HCT116 (cell line): ENCODE measurements at regions not wholly inside any gene's neighbourhood (a gene's known extent, or its start where the extent isn't known, plus 50 kb on each side); places are given as distances from the start of the nearest gene placed in this dataset.

Experiments
- ATAC-seq: fragments of 200-7000 bp; cut with Tn5 transposase; 2 replicates; pipeline ENCODE4 v1.9.1; 2020; ENCODE audit warnings: mild to moderate bottlenecking, moderate library complexity
- BruUV-seq: library from RNA; stranded (reverse); fragments of 400-500 nt; replicated peaks from 2 replicates; lab custom pipeline; 2021; lab: Mats Ljungman, UMichigan
- CTCF ChIA-PET: fragments of 300-600 bp; sonication (Branson Sonifier 250); formaldehyde crosslinking; loops from one replicate; lab custom pipeline; 2021; ENCODE audit warnings: antibody characterized with exemption; lab: Charles Lee
- POLR2A ChIA-PET: fragments of 300-600, 350-600 bp; sonication (Branson Sonifier 250); formaldehyde crosslinking; loops from one replicate; lab custom pipeline; 2021; ENCODE audit warnings: antibody characterized with exemption; lab: Charles Lee
- RAD21 ChIA-PET, 2 experiments: fragments of 300-600 bp; sonication (Branson Sonifier 250); formaldehyde crosslinking; loops; one replicate each; lab custom pipeline; 2023; ENCODE audit warnings: low total read pairs in 2 of 2; ENCODE audit not compliant: uncharacterized antibody in 2 of 2, unreplicated experiment in 2 of 2, low non-redundant PET in 1 of 2; lab: Charles Lee
- DNase-seq: peaks from one replicate; pipeline ENCODE4 v3.0.0-alpha.2; 2010; ENCODE audit warnings: low read depth, low spot score
- H2AFZ ChIP-seq: fragments of 200-600 bp; shearing (Covaris generic), sonication (generic); 2 replicates; pipeline ENCODE4 v1.6.1; 2017; ENCODE audit warnings: low read depth, mixed run types, mixed read lengths, antibody characterized with exemption, low read length; ENCODE audit not compliant: poor library complexity, severe bottlenecking
- H3K27ac ChIP-seq: 2 replicates; pipeline ENCODE4 v1.5.1; 2012; ENCODE audit warnings: low read depth, low read length
- H3K27me3 ChIP-seq: fragments of 200-600 bp; sonication (generic); 2 replicates; pipeline ENCODE4 v1.6.1; 2016; ENCODE audit warnings: mixed run types, low read length, mixed read lengths; ENCODE audit not compliant: insufficient read depth
- H3K36me3 ChIP-seq, 2 experiments: fragments of 200-500 bp in 1 of 2; fragments of 200-600 bp in 1 of 2; sonication (Bioruptor generic) in 1 of 2; sonication (generic) in 1 of 2; 2 replicates each; pipeline versions ENCODE4 v1.5.1 to v1.6.1; 2014 to 2016; ENCODE audit warnings: low read length in 2 of 2, inconsistent platforms in 1 of 2, mixed read lengths in 1 of 2, mixed run types in 1 of 2; ENCODE audit not compliant: insufficient read depth in 2 of 2, control insufficient read depth in 1 of 2
- H3K4me1 ChIP-seq, 2 experiments: fragments of 200-600 bp in 1 of 2; sonication (generic) in 1 of 2; 2 replicates each; pipeline versions ENCODE4 v1.5.1 to v1.6.1; 2012 to 2017; ENCODE audit warnings: low read length in 2 of 2, inconsistent platforms in 1 of 2, mild to moderate bottlenecking in 1 of 2, mixed read lengths in 1 of 2, mixed run types in 1 of 2, moderate library complexity in 1 of 2; ENCODE audit not compliant: insufficient read depth in 2 of 2, control insufficient read depth in 1 of 2
- H3K4me2 ChIP-seq: fragments of 200-600 bp; sonication (generic); 2 replicates; pipeline ENCODE4 v1.6.1; 2017; ENCODE audit warnings: mixed run types, low read length, mixed read lengths
- H3K4me3 ChIP-seq, 2 experiments: fragments of 200-600 bp in 1 of 2; sonication (generic) in 1 of 2; replicated peaks in 1 of 2; 2 replicates each; pipeline ENCODE4 v1.5.1; 2011 to 2016; ENCODE audit warnings: low read length in 2 of 2, control low read depth in 1 of 2, low read depth in 1 of 2, mild to moderate bottlenecking in 1 of 2, mixed read lengths in 1 of 2, mixed run types in 1 of 2
- H3K79me2 ChIP-seq: fragments of 200-600 bp; sonication (generic); 2 replicates; pipeline ENCODE4 v1.6.1; 2017; ENCODE audit warnings: mild to moderate bottlenecking, mixed run types, low read length, moderate library complexity, mixed read lengths; ENCODE audit not compliant: insufficient read depth
- H3K9ac ChIP-seq: fragments of 200-600 bp; sonication (generic); 2 replicates; pipeline ENCODE4 v1.6.1; 2016; ENCODE audit warnings: low read length, mixed read lengths
- H3K9me2 ChIP-seq: fragments of 200-600 bp; sonication (generic), shearing (Covaris generic); 2 replicates; pipeline ENCODE4 v1.6.1; 2017; ENCODE audit warnings: mixed run types, mild to moderate bottlenecking, moderate library complexity; ENCODE audit not compliant: insufficient read depth
- H3K9me3 ChIP-seq, 2 experiments: fragments of 200-500 bp in 1 of 2; fragments of 200-600 bp in 1 of 2; sonication (Bioruptor generic) in 1 of 2; sonication (generic) in 1 of 2; 2 replicates each; pipeline ENCODE4 v1.6.1; 2014 to 2017; ENCODE audit warnings: low read length in 2 of 2, mixed read lengths in 2 of 2, inconsistent platforms in 1 of 2, low read depth in 1 of 2, mild to moderate bottlenecking in 1 of 2, mixed run types in 1 of 2, moderate library complexity in 1 of 2; ENCODE audit not compliant: control insufficient read depth in 1 of 2, insufficient read depth in 1 of 2
- H4K20me1 ChIP-seq: fragments of 200-600 bp; sonication (generic), shearing (Covaris generic); 2 replicates; pipeline ENCODE4 v1.6.1; 2017; ENCODE audit warnings: mixed run types, mild to moderate bottlenecking, moderate library complexity; ENCODE audit not compliant: insufficient read depth
- ATF3 ChIP-seq: IDR thresholded peaks from 2 replicates; pipeline ENCODE4 v1.6.1; 2012
- CEBPB ChIP-seq: IDR thresholded peaks from 2 replicates; pipeline ENCODE4 v1.6.1; 2012; ENCODE audit warnings: low read depth
- CTCF ChIP-seq, 3 experiments: fragments of 200-600 bp in 1 of 3; sonication (generic) in 1 of 3; IDR thresholded peaks in 2 of 3; conservative IDR thresholded peaks in 1 of 3; 2 replicates each; pipeline ENCODE4 v1.5.1; 2012 to 2017; ENCODE audit warnings: low read depth in 2 of 3, low read length in 2 of 3, antibody characterized with exemption in 1 of 3, borderline replicate concordance in 1 of 3, control low read depth in 1 of 3, mild to moderate bottlenecking in 1 of 3, mixed read lengths in 1 of 3, mixed run types in 1 of 3, moderate library complexity in 1 of 3; ENCODE audit not compliant: insufficient read depth in 1 of 3
- EGR1 ChIP-seq: IDR thresholded peaks from 2 replicates; pipeline ENCODE4 v1.6.1; 2012; ENCODE audit warnings: low read depth
- ELF1 ChIP-seq: IDR thresholded peaks from 2 replicates; pipeline ENCODE4 v1.6.1; 2012; ENCODE audit warnings: low read depth, borderline replicate concordance
- EZH2 ChIP-seq: fragments of 200-600 bp; sonication (generic); IDR thresholded peaks from 2 replicates; pipeline ENCODE4 v1.6.1; 2017; ENCODE audit warnings: antibody characterized with exemption, mixed run types
- EZH2phosphoT487 ChIP-seq: fragments of 200-600 bp; IDR thresholded peaks from 2 replicates; pipeline ENCODE4 v1.6.1; 2018; ENCODE audit warnings: antibody characterized with exemption, borderline replicate concordance
- FOSL1 ChIP-seq: IDR thresholded peaks from 2 replicates; pipeline ENCODE4 v1.6.1; 2012; ENCODE audit warnings: low read depth
- JUND ChIP-seq: IDR thresholded peaks from 2 replicates; pipeline ENCODE4 v1.6.1; 2012
- POLR2AphosphoS5 ChIP-seq: IDR thresholded peaks from 2 replicates; pipeline ENCODE4 v1.6.1; 2011; ENCODE audit warnings: mild to moderate bottlenecking, low read depth, low read length, moderate library complexity
- REST ChIP-seq: IDR thresholded peaks from 2 replicates; pipeline ENCODE4 v1.6.1; 2012; ENCODE audit warnings: low read depth
- SRF ChIP-seq: IDR thresholded peaks from 2 replicates; pipeline ENCODE4 v1.6.1; 2012; ENCODE audit warnings: low read depth
- YY1 ChIP-seq: IDR thresholded peaks from 2 replicates; pipeline ENCODE4 v1.6.1; 2011; ENCODE audit warnings: low read length, low read depth, moderate library complexity, mild to moderate bottlenecking; ENCODE audit not compliant: insufficient replicate concordance; ENCODE audit errors: extremely low read depth
- ZFX ChIP-seq: fragments of 450-650 bp; IDR thresholded peaks from 2 replicates; pipeline ENCODE4 v1.6.1; 2017
- ZNF274 ChIP-seq: fragments of 200-500 bp; sonication (Bioruptor generic); IDR thresholded peaks from 2 replicates; pipeline ENCODE4 v1.6.1; 2014; ENCODE audit warnings: mild to moderate bottlenecking, low read depth, low read length, inconsistent platforms
- intact Hi-C: fragments of 100-400 bp; cut with micrococcal nuclease; formaldehyde crosslinking; loops from 2 replicates; pipeline ENCODE4 v1.10.0; 2022
- TF ChIP-seq, protein P1 (sequence below): IDR thresholded peaks from 2 replicates; pipeline ENCODE4 v1.6.1; 2011; ENCODE audit warnings: mild to moderate bottlenecking, low read length, moderate library complexity; ENCODE audit not compliant: insufficient replicate concordance; ENCODE audit errors: extremely low read depth

DNA sequence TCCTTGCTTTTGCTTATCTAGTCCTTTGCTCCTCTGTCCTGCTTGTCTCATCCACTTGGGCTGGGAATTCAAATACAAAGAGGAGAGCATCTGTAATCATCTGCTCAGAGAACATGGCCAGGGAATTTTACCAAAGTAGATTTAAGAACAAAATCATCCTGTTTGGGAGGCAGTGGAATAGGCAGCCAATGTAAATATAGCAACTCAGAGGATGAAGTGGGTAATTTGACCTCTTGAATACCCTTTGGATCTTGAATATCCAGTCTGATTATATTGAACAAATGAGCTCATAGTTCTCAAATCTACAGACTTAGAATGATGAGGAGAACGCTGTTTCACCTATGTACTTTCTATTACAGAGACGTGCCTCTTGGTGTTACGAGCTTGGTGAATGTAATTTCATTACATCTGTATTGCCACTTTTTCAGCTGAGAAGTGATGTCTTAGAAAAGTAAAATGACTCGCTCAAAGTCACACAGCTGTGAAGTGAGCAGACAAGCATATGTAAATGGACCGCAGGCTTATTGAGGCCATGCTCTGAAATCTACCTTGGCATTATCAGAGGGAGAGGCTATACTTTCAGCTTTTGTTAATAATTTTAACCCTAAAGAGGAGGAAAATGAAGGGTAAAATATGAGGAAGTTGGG lies 266.3 kb downstream of the MTX2 start (continued):
- TF ChIP-seq CTCF (IDR thresholded peaks at IDR 0.05 in 2 of 3, conservative IDR thresholded peaks at IDR 0.05 in 1 of 3; ENCODE audit: borderline replicate concordance in 1 of 3, insufficient read depth in 1 of 3, low read depth in 2 of 3, low read length in 2 of 3): no peak
- TF ChIP-seq EZH2: no peak
- no peak for TF ChIP-seq ZNF274

GRCh38 chr2:176536439-176537133 lies 267.3 kb downstream of the MTX2 start:
- RAD21 ChIA-PET: no interaction called here
- no peak overlapping the region for H3K4me2 ChIP-seq
- H4K20me1 ChIP-seq: no peaks in the 10 kb centered on the region
- POLR2A ChIA-PET: no interaction called here
- H2AFZ ChIP-seq: no peak overlapping the region
- H3K79me2 ChIP-seq: no peaks in the 10 kb centered on the region
- H3K36me3 ChIP-seq: no peaks in the 10 kb centered on the region
- ATAC-seq: no peak
- no peak overlapping the region for H3K9ac ChIP-seq
- no peak overlapping the region for H3K4me3 ChIP-seq
- CTCF ChIA-PET: no interaction called here
- no peaks in the 10 kb centered on the region for H3K9me2 ChIP-seq
- no peak overlapping the region for H3K27ac ChIP-seq
- intact Hi-C loops: no loop called here
- H3K9me3 ChIP-seq: no peaks in the 10 kb centered on the region
- H3K4me1 ChIP-seq: no peaks in the 10 kb centered on the region
- BruUV-seq: no TSS peak
- no peaks in the 10 kb centered on the region for H3K27me3 ChIP-seq
- no peak for DNase-seq
- TF ChIP-seq REST (no peak), ATF3 (no peak), JUND (no peak), POLR2AphosphoS5 (no peak), ELF1 (no peak), YY1 (no peak), ZFX (no peak), FOSL1 (no peak), EZH2 (no peak), SRF (no peak), EZH2phosphoT487 (no peak), ZNF274 (no peak), CEBPB (no peak), EGR1 (no peak)
- TF ChIP-seq, protein P1, sequence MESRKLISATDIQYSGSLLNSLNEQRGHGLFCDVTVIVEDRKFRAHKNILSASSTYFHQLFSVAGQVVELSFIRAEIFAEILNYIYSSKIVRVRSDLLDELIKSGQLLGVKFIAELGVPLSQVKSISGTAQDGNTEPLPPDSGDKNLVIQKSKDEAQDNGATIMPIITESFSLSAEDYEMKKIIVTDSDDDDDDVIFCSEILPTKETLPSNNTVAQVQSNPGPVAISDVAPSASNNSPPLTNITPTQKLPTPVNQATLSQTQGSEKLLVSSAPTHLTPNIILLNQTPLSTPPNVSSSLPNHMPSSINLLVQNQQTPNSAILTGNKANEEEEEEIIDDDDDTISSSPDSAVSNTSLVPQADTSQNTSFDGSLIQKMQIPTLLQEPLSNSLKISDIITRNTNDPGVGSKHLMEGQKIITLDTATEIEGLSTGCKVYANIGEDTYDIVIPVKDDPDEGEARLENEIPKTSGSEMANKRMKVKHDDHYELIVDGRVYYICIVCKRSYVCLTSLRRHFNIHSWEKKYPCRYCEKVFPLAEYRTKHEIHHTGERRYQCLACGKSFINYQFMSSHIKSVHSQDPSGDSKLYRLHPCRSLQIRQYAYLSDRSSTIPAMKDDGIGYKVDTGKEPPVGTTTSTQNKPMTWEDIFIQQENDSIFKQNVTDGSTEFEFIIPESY: no peak
